Peyer's patch (tissue), 4 donors: ENCODE measurements at regions not wholly inside any gene's neighbourhood (a gene's known extent, or its start where the extent isn't known, plus 50 kb on each side); places are given as distances from the start of the nearest gene placed in this dataset.

Experiments
- DNase-seq, 3 donors: peaks; one replicate each; pipeline ENCODE4 v3.0.0-alpha.2; 2017 to 2019
- H3K27ac ChIP-seq, 4 donors: fragments of 200-600 bp; sonication (generic); one replicate each; pipeline ENCODE4 v1.5.1; 2016 to 2019
- H3K27me3 ChIP-seq, 2 donors: fragments of 200-600 bp; sonication (generic); one replicate each; pipeline ENCODE4 v1.5.1; 2019
- H3K36me3 ChIP-seq, 3 donors: fragments of 200-600 bp; sonication (generic); one replicate each; pipeline ENCODE4 v1.5.1; 2016 to 2019
- H3K4me1 ChIP-seq, 4 donors: fragments of 200-600 bp; sonication (generic); one replicate each; pipeline ENCODE4 v1.5.1; 2016 to 2019
- H3K4me3 ChIP-seq, 4 donors: fragments of 200-600 bp; sonication (generic); 1 replicate in 3 of 4; 2 replicates in 1 of 4; pipeline ENCODE4 v1.5.1; 2016 to 2019; ENCODE audit warnings: mild to moderate bottlenecking in 1 of 4
- H3K9me3 ChIP-seq, 4 donors: fragments of 200-600 bp; sonication (generic); one replicate each; pipeline ENCODE4 v1.5.1; 2016 to 2019; ENCODE audit warnings: mild to moderate bottlenecking in 1 of 4
- POLR2A ChIP-seq, 2 donors: fragments of 450-650 bp; IDR thresholded peaks; one replicate each; pipeline ENCODE4 v1.5.1; 2017; ENCODE audit warnings: antibody characterized with exemption in 2 of 2, mild to moderate bottlenecking in 2 of 2, moderate library complexity in 2 of 2
- TF ChIP-seq, protein P1 (sequence below), 6 experiments: fragments of 450-650 bp in 4 of 6; fragments of 200-600 bp in 2 of 6; sonication (generic) in 1 of 6; IDR thresholded peaks; one replicate each; pipeline ENCODE4 v1.5.1; 2017 to 2019; ENCODE audit warnings: antibody characterized with exemption in 6 of 6, mild to moderate bottlenecking in 3 of 6, moderate library complexity in 1 of 6

DNA sequence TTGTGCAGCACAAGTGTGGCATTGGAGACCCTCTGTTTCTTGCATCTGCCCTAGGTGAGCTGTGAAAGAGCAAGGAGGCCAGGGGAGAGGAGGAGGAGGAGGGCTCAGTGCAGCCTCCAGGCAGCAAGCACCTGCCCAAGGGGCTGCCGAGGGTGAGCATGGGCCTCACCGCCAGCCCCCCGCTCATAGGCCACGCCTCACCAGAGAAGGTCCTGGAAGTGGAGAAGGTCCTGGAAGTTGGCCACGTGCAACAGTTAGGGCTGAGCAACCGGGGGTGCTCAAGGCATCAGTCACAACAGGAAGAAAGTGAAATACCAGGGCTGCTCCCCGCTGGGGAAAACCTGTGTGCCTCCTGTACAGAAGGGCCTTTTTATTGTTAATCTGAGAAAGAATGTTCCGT lies 168.9 kb downstream of the TEX29 start:
- Histone ChIP-seq H3K27ac (no peak overlapping the region), H3K36me3 (no peaks in the 10 kb centered on the region), H3K4me1 (no peaks in the 10 kb centered on the region), H3K27me3 (no peaks in the 10 kb centered on the region), H3K4me3 (no peak overlapping the region), H3K9me3 (peaks cover 0 to 9% (median 0%) of the 10 kb centered on the region in 4 donors)
- peak in 1 of 3 donors; percentile 24 for DNase-seq
- TF ChIP-seq POLR2A (IDR thresholded peaks at IDR 0.05): no peak
- TF ChIP-seq, protein P1, sequence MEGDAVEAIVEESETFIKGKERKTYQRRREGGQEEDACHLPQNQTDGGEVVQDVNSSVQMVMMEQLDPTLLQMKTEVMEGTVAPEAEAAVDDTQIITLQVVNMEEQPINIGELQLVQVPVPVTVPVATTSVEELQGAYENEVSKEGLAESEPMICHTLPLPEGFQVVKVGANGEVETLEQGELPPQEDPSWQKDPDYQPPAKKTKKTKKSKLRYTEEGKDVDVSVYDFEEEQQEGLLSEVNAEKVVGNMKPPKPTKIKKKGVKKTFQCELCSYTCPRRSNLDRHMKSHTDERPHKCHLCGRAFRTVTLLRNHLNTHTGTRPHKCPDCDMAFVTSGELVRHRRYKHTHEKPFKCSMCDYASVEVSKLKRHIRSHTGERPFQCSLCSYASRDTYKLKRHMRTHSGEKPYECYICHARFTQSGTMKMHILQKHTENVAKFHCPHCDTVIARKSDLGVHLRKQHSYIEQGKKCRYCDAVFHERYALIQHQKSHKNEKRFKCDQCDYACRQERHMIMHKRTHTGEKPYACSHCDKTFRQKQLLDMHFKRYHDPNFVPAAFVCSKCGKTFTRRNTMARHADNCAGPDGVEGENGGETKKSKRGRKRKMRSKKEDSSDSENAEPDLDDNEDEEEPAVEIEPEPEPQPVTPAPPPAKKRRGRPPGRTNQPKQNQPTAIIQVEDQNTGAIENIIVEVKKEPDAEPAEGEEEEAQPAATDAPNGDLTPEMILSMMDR (IDR thresholded peaks at IDR 0.05): no peak

GRCh38 chr13:111490611-111491010 lies 170.2 kb downstream of the TEX29 start:
- DNase-seq: peak in 1 of 3 donors; percentile 29
- no peaks in the 10 kb centered on the region for H3K36me3 ChIP-seq
- H3K4me1 ChIP-seq: no peaks in the 10 kb centered on the region
- no peak overlapping the region for H3K27ac ChIP-seq
- H3K9me3 ChIP-seq: peaks cover 0 to 9% (median 0%) of the 10 kb centered on the region in 4 donors
- H3K4me3 ChIP-seq: no peak overlapping the region
- no peak for TF ChIP-seq POLR2A (IDR thresholded peaks at IDR 0.05)
- TF ChIP-seq, protein P1 (IDR thresholded peaks at IDR 0.05): no peak
- no peaks in the 10 kb centered on the region for H3K27me3 ChIP-seq

DNA sequence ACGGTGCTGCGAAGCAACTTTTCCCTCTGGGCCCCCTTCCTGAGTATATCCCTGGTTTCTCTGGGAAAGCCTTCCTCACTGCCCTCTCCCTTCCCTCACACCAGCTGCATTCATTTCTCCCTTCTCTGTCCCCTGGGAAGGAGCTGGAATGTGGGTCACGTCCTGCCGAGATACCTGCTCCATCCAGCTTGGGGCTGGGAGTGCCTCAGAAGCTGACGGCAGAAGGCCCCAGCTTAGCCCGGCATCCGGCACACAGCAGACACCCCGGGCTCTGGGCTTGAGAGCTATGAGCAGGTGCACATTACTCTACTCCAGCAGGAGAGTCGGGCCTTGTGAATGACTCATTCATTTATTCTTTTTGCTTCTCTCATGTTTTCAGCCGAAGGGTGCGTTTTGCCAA lies 170.6 kb downstream of the TEX29 start:
- H3K4me3 ChIP-seq: no peak overlapping the region
- peaks cover 0 to 9% (median 0%) of the 10 kb centered on the region in 4 donors for H3K9me3 ChIP-seq
- H3K27ac ChIP-seq: no peak overlapping the region
- H3K36me3 ChIP-seq: no peaks in the 10 kb centered on the region
- no peaks in the 10 kb centered on the region for H3K4me1 ChIP-seq
- TF ChIP-seq POLR2A (IDR thresholded peaks at IDR 0.05): no peak
- TF ChIP-seq, protein P1 (IDR thresholded peaks at IDR 0.05): no peak
- H3K27me3 ChIP-seq: no peaks in the 10 kb centered on the region
- peak in 1 of 3 donors; percentile 26 for DNase-seq

DNA sequence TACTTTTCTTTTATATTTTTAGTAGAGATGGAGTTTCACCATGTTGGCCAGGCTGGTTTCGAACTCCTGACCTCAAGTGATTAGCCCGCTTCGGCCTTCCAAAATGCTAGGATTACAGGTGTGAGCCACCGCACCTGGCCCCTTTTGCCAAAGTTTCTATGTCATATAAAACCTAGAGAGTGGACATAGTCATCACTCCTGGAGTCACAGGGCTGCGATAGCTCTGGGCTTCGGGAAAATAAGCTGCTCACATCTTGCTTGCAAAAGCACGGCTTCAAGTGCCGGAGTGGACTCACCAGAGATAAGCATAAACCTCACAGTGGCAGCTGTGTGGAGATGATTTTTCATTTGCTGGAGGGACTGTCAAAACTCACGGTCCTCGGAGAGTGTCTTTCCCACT lies 171.2 kb downstream of the TEX29 start:
- Histone ChIP-seq H3K27me3 (no peaks in the 10 kb centered on the region), H3K36me3 (no peaks in the 10 kb centered on the region), H3K4me3 (no peak overlapping the region), H3K4me1 (no peaks in the 10 kb centered on the region), H3K27ac (no peak overlapping the region), H3K9me3 (peaks cover 0 to 6% (median 0%) of the 10 kb centered on the region in 4 donors)
- no peak for TF ChIP-seq POLR2A (IDR thresholded peaks at IDR 0.05)
- TF ChIP-seq, protein P1 (IDR thresholded peaks at IDR 0.05): no peak
- DNase-seq: peak in 1 of 3 donors; percentile 29

- no peaks in the 10 kb centered on the region for H3K4me1 ChIP-seq
- peak in 1 of 3 donors; percentile 24 for DNase-seq
- H3K36me3 ChIP-seq: no peaks in the 10 kb centered on the region
- no peak overlapping the region for H3K27ac ChIP-seq
- TF ChIP-seq, protein P1 (IDR thresholded peaks at IDR 0.05): no peak
- TF ChIP-seq POLR2A (IDR thresholded peaks at IDR 0.05): no peak
- no peak overlapping the region for H3K4me3 ChIP-seq
- no peaks in the 10 kb centered on the region for H3K9me3 ChIP-seq
- no peaks in the 10 kb centered on the region for H3K27me3 ChIP-seq
Measured at GRCh38 chr13:111492341-111492950, 172.0 kb downstream of the TEX29 start.
